ENCODE measurements at regions not wholly inside any gene's neighbourhood (a gene's known extent, or its start where the extent isn't known, plus 50 kb on each side); places are given as distances from the start of the nearest gene placed in this dataset.
"Not testable (repeated sequence)": the region's sequence is repeated elsewhere in the genome, so short reads cannot be mapped to it uniquely, and the experiment has no call there.

DNA sequence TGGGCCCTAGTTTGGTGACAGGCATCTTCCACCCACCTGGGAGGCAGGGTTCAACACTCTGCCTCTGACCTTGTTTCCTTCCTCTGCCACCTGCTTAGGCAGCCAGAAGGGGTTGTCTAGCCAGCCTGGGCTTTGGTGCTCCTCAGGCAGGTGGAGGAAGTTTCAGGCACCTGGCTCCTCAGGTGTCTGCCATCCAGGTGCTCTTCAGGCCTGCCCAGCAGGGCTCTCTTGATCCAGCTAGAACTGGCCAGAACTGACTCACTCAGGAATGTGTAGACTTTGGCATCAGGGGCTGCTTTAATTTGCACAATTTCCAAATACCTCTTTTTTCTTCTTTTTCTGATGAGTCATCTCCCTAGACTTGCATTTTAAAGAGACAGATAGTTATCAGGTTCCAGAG lies 100.9 kb downstream of the LIMS3 start:
- not testable (repeated sequence) for TF ChIP-seq CTCF (IDR thresholded peaks at IDR 0.05 in 4 of 5, conservative IDR thresholded peaks at IDR 0.05 in 1 of 5); POLR2A (IDR thresholded peaks at IDR 0.05)

Measured in gastrocnemius medialis (tissue), 4 donors.